ENCODE measurements at regions not wholly inside any gene's neighbourhood (a gene's known extent, or its start where the extent isn't known, plus 50 kb on each side); places are given as distances from the start of the nearest gene placed in this dataset.

- no peak for TF ChIP-seq CTCF (conservative IDR thresholded peaks at IDR 0.05 in 1 of 2, IDR thresholded peaks at IDR 0.05 in 1 of 2; ENCODE audit: extremely low read depth in 1 of 2, insufficient read depth in 1 of 2, low read depth in 1 of 2, low read length in 2 of 2)
- TF ChIP-seq EZH2 (IDR thresholded peaks at IDR 0.05; ENCODE audit: borderline replicate concordance, low read length), result no peak
Measured at GRCh38 chr3:86661817-86662216, 329.1 kb downstream of the VGLL3 start.
